Stimulated activated CD4-positive, alpha-beta T cell treated with anti-CD3 and anti-CD28 coated beads, Interleukin-2, amount 100 ng/mL, for 4 hours (primary cell): ENCODE measurements at regions not wholly inside any gene's neighbourhood (a gene's known extent, or its start where the extent isn't known, plus 50 kb on each side); places are given as distances from the start of the nearest gene placed in this dataset.

ENCODE experiments used
- DNase-seq: peaks from one replicate; pipeline ENCODE4 v3.0.0-alpha.2; 2020; ENCODE audit warnings: low read depth

- no peak for DNase-seq
These were observed 143.3 kb downstream of the SEC61B start for GRCh38 chr9:99365233-99365980.

DNA sequence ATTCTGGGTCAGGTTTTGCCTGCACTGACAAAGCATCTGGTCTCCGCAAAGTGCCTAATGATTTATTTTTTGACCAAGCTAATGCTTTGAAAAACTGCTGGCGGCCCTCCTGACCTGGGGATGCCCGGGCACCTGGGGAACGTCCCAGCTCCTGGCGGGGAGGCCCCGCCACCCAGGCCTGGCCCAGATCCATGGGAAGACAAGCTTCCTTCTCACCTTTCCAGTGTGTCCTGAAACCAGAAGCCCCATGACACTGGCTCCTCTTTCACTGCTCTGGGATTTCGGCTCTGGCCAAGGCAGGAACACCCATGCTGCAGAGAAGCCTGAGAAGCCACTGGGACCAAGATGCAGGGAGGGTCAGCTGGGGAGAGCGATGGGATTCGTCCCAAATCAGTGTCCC is 144.1 kb downstream of the SEC61B start:
- no peak for DNase-seq

DNA sequence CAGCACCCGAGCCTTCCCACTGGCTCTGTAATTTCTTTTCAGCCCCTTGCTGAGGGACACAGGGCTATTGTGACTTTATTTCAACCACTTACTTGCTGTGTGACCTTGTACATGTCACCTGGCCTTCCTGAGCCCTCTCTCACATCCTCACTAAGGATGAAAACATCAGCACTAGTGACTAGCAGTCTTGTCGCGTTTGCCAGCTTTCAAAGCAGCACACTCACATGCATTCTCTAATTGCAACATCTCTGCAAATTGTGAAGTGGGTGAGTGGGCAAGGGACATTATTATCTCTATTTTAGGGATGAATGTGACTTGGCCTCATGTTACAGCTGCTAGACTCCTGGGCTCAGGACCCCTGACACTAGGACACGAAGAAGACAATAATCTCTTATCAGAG is 144.5 kb downstream of the SEC61B start:
- DNase-seq = no peak

DNA sequence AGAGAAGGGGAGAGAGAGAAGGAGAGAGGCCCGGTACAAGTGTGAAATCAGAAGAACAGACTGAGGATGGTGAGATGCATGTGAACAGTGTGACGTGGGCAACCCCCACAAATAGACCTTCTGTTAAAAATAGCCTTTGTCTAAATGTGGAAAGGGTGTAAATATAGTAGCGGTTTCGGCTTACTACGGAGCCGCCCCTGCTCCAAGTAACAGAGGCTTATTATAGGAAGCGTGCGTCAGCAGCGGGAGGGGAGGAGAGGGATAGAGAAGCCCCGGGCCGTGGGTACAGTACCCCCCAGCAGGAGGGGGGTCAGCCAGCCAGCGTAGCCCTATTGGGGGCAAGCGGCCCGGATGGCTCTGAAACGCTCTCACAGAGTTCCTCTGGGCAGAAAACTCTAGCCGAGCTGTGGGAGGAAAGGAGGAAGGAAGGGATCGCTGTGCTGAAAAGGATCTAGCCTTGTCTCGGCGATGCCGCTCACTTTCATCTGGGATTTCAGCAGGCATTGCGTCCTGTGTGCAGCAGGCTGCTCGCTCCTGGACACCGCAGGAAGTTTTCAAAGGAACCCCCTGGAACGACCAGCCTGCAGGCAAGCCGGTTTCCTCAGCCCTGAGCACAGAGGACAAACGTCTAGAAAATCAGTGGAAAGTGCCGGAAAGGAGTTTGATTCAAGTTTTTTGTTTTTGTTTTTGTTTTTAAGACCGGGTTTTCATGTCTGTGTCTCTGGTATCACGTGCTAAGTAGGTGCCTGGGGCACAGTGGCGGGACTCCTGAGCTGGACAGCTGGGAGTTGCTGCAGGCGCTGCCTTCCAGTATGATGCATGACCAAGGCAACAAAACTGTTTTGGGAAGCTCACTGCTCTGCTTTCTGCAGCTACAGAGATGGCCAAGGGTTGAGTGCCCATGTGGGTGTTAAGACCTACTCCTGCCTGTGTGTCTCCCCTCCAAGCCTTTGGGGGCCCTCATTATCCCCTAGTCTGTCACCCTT is 146.6 kb downstream of the SEC61B start:
- DNase-seq = no peak

DNA sequence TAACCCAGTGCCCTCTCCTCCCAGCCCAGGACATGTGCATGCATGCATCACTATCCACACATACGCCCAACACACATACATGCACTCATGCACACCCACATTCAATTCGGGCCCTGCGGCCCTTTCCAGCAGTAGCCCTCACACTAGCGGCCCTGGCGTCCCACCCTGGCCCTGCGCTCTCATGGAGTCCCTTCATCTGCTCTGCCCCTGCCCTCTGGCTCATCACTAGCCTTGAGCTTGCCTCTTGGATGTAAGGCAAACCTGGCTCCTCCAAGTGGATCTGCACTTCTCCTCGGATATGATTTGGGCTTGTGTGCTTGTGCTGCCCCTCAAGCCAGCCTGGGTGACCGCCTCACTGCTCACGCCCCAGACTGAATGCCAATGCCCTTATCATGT is 147.2 kb downstream of the SEC61B start:
- DNase-seq = no peak

GRCh38 chr9:99370376-99370775 is 148.3 kb downstream of the SEC61B start:
- DNase-seq = no peak

GRCh38 chr9:99371376-99371775 is 149.3 kb downstream of the SEC61B start:
- no peak for DNase-seq

- DNase-seq = no peak
These were observed 151.8 kb downstream of the SEC61B start for GRCh38 chr9:99373912-99374311.

- DNase-seq = no peak
These were observed 152.7 kb downstream of the SEC61B start for GRCh38 chr9:99374793-99375192.

DNA sequence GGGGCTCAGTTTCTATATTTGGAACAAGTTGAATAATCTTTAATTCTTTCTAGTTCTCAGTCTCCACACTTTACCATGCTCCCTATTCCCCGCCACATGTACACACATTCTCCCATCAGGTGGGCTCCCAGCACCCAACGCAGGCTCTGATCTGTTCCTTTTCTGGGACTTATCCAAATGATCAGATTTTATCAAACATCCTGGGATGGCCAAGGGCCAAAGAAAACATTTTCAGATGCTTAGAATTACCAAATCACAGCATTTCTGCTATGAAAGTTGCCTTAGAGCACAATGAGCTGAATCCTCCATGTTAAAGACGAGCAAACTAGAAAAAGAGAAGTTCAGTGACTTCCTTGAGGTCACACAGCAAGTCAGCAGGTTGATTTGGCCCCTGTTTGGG is 153.4 kb downstream of the SEC61B start:
- no peak for DNase-seq

DNA sequence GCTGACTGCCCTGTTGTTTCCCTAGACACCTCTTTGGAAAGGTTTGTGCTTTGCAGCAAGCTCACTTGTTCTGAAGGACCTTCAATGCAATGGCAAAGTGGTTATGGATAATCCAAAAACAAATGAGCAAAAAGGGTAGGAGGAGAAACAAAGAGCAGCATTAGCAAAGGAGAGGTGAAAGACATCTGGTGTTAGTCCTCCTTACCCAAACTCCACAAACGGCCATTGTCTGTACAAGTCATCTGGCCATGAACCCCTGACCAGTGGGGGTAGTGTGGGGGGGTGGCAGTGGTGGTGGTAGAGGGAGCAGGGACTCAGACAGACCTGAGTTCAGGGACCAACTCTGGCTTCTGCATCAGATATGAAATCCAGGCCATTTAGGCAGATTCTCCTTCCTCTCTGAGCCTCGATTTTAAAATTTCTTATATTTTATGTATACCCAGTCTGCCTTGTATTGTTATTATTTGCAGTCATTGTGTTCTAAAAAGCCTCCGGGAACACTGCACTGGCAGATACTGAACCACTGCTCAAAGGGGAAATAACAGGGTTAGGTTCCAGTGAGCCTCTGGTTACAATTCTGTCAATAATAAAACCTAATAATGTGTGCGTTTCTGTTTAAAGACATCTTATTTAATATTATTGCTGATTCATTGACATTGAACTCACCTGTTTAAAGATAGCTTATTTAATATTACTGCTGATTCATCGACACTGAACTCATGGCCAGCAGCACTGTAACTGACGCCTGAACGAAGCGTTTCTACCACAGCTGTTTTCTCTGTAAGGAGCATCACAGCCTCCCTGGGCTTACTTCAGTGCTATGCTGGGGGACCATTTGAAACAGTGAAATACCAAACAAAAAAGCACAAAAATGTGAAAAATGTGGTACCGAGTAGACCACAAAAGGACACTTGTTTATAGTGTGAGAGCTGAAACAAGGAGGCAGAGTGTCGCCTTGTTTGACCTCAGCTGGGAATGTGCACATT is 156.0 kb downstream of the SEC61B start:
- DNase-seq = no peak

- DNase-seq = no peak
These were observed 161.5 kb downstream of the SEC61B start for GRCh38 chr9:99383536-99383935.

DNA sequence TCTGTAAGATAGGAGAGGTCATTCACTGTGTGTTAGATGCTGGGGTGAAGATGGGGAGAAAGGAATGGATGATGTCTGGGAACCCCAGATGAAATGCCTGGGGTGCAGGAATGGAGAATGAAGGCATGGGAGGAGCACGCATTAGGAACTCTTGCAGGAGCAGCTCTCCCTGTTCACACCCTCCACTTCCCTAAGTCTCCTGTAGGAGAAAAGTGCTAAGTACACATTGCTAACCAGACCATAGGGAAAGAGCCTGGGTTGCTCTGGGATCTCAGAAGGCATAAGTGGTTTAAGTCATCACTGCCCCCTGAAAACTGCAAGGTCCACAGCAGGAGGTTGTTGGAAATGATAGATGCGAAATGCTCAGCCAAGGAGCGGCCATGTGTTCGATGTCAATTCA is 163.1 kb downstream of the SEC61B start:
- DNase-seq = no peak

- no peak for DNase-seq
These were observed 163.8 kb downstream of the SEC61B start for GRCh38 chr9:99385814-99386279.

- DNase-seq = no peak
These were observed 165.3 kb downstream of the SEC61B start for GRCh38 chr9:99387431-99387830.

DNA sequence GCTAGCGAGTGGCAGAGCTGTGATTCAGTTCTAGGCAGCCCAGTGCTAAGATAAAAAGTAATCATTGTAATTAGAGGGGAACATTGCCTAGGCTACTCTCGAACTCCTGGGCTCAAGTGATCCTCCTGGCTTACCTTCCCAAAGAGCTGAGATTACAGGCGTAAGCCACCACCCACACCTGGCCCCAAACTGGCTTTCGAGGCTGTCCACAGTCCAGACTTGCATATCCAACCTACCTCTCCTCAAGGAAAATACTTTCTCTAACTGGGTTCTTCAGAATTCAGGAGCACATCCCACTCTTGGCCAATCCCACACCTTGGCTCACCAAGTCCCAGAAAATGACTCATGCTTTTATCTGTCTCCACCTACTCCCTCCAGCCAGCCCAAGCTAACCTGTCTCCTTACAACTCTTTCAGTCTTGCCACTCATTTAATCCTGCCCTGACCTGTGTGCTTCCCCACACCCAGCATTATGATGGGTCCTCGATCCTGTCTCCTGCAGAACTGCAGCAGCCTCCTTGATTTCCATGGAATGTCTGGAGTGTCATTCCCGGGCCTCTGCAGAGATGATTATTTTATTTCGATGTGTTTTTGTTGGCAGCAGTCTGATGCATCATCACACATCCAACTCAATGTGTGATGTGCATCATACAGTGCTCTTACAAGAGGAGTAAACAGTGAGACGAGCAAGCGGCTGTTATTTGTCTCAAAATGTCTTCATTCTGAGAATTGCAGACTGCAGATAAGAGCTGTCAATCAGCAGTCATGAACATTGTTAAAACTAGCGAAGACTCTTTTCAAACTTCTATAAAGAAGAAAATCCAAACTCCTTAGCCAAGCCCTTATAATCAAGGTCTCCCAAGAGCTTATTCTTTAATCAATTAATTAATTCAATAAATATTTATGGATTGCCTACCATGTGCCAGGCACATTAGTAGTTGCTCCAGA is 167.3 kb downstream of the SEC61B start:
- no peak for DNase-seq

- no peak for DNase-seq
These were observed 170.0 kb downstream of the SEC61B start for GRCh38 chr9:99391937-99392594.

GRCh38 chr9:99392986-99393385 is 170.9 kb downstream of the SEC61B start:
- DNase-seq = no peak

- DNase-seq = no peak
These were observed 171.9 kb downstream of the SEC61B start for GRCh38 chr9:99393993-99394392.

GRCh38 chr9:99398241-99398640 is 176.2 kb downstream of the SEC61B start:
- DNase-seq = no peak
